Neural progenitor cell (in vitro differentiated cells): ENCODE measurements at regions not wholly inside any gene's neighbourhood (a gene's known extent, or its start where the extent isn't known, plus 50 kb on each side); places are given as distances from the start of the nearest gene placed in this dataset.

Source experiments
- DNase-seq: peaks from one replicate; pipeline ENCODE4 v3.0.0-alpha.2; 2016; ENCODE audit warnings: low spot score
- H2AFZ ChIP-seq: fragments of 200-600 bp; sonication (generic); replicated peaks from 2 replicates; pipeline ENCODE4 v1.6.1; 2016; ENCODE audit warnings: antibody characterized with exemption
- H3F3A ChIP-seq: fragments of 200-600 bp; sonication (generic); 2 replicates; pipeline ENCODE4 v1.6.1; 2016; ENCODE audit warnings: antibody characterized with exemption, low read depth
- H3K27ac ChIP-seq: fragments of 200-600 bp; sonication (generic); 2 replicates; pipeline ENCODE4 v1.5.1; 2016; ENCODE audit warnings: mild to moderate bottlenecking
- H3K27me3 ChIP-seq: fragments of 200-600 bp; sonication (generic); 2 replicates; pipeline ENCODE4 v1.6.1; 2016; ENCODE audit warnings: mild to moderate bottlenecking, moderate library complexity
- H3K36me3 ChIP-seq: fragments of 200-600 bp; sonication (generic); 2 replicates; pipeline ENCODE4 v1.5.1; 2016
- H3K4me1 ChIP-seq: fragments of 200-600 bp; sonication (generic); 2 replicates; pipeline ENCODE4 v1.6.1; 2016; ENCODE audit warnings: mixed run types
- H3K4me2 ChIP-seq: fragments of 200-600 bp; sonication (generic); 2 replicates; pipeline ENCODE4 v1.6.1; 2016
- H3K4me3 ChIP-seq: fragments of 200-600 bp; sonication (generic); 2 replicates; pipeline ENCODE4 v1.5.1; 2016
- H3K79me2 ChIP-seq: fragments of 200-600 bp; sonication (generic); 2 replicates; pipeline ENCODE4 v1.6.1; 2016; ENCODE audit warnings: low read depth
- H3K9ac ChIP-seq: fragments of 200-600 bp; sonication (generic); 2 replicates; pipeline ENCODE4 v1.6.1; 2016
- H3K9me3 ChIP-seq: fragments of 200-600 bp; sonication (generic); 2 replicates; pipeline ENCODE4 v1.5.1; 2016; ENCODE audit warnings: low read depth
- H4K20me1 ChIP-seq: fragments of 200-600 bp; sonication (generic); 2 replicates; pipeline ENCODE4 v1.6.1; 2016; ENCODE audit warnings: low read depth
- H3K27ac Mint-ChIP-seq: 3 replicates; pipeline ENCODE4 v1.8.0; 2021; ENCODE audit warnings: mixed read lengths
- H3K27me3 Mint-ChIP-seq: 2 replicates; pipeline ENCODE4 v1.8.0; 2022; ENCODE audit warnings: low read depth, mild to moderate bottlenecking, inconsistent platforms, moderate library complexity, mixed read lengths; ENCODE audit not compliant: insufficient read depth
- H3K36me3 Mint-ChIP-seq: 3 replicates; pipeline ENCODE4 v1.8.0; 2021; ENCODE audit warnings: mixed read lengths
- H3K4me1 Mint-ChIP-seq: 3 replicates; pipeline ENCODE4 v1.8.0; 2021; ENCODE audit warnings: mixed read lengths
- H3K4me3 Mint-ChIP-seq: 3 replicates; pipeline ENCODE4 v1.8.0; 2021; ENCODE audit warnings: mild to moderate bottlenecking, moderate library complexity, mixed read lengths
- H3K9me3 Mint-ChIP-seq: 3 replicates; pipeline ENCODE4 v1.8.0; 2020; ENCODE audit warnings: mixed read lengths
- CTCF ChIP-seq: fragments of 200-600 bp; sonication (generic); IDR thresholded peaks from 2 replicates; pipeline ENCODE4 v1.5.1; 2017; ENCODE audit warnings: antibody characterized with exemption, mild to moderate bottlenecking
- EZH2 ChIP-seq: fragments of 200-600 bp; sonication (generic); IDR thresholded peaks from 2 replicates; pipeline ENCODE4 v1.6.1; 2017; ENCODE audit warnings: antibody characterized with exemption, mild to moderate bottlenecking, moderate library complexity
- EZH2phosphoT487 ChIP-seq: fragments of 200-600 bp; sonication (generic); IDR thresholded peaks from 2 replicates; pipeline ENCODE4 v1.6.1; 2017; ENCODE audit warnings: antibody characterized with exemption

GRCh38 chr1:50352428-50352827 is 70.8 kb downstream of the DMRTA2 start:
- Mint-ChIP-seq H3K4me1 (peaks cover 6% of the 10 kb centered on the region), H3K4me3 (no peak overlapping the region), H3K27ac (no peak overlapping the region), H3K9me3 (peaks cover 4% of the 10 kb centered on the region), H3K36me3 (no peaks in the 10 kb centered on the region), H3K27me3 (peaks cover 13% of the 10 kb centered on the region)
- Histone ChIP-seq H3K79me2 (no peaks in the 10 kb centered on the region), H3K4me2 (no peak overlapping the region), H3F3A (no peaks in the 10 kb centered on the region), H3K4me1 (no peaks in the 10 kb centered on the region), H3K27ac (no peak overlapping the region), H3K9ac (no peak overlapping the region), H3K36me3 (no peaks in the 10 kb centered on the region), H3K27me3 (peaks cover 5% of the 10 kb centered on the region), H2AFZ (no peak overlapping the region), H3K9me3 (no peaks in the 10 kb centered on the region), H3K4me3 (no peak overlapping the region), H4K20me1 (no peaks in the 10 kb centered on the region)
- no peak for DNase-seq
- TF ChIP-seq CTCF (no peak), EZH2phosphoT487 (no peak), EZH2 (no peak)

GRCh38 chr1:50350868-50351267 is 72.4 kb downstream of the DMRTA2 start:
- H3K4me1 ChIP-seq = no peaks in the 10 kb centered on the region
- H3K9me3 ChIP-seq = no peaks in the 10 kb centered on the region
- H3K79me2 ChIP-seq = no peaks in the 10 kb centered on the region
- H3K27ac ChIP-seq = no peak overlapping the region
- no peaks in the 10 kb centered on the region for H3F3A ChIP-seq
- peaks cover 13% of the 10 kb centered on the region for H3K27me3 Mint-ChIP-seq
- DNase-seq = no peak
- H3K9ac ChIP-seq = no peak overlapping the region
- no peaks in the 10 kb centered on the region for H3K36me3 Mint-ChIP-seq
- peaks cover 4% of the 10 kb centered on the region for H3K9me3 Mint-ChIP-seq
- H3K4me1 Mint-ChIP-seq = peaks cover 6% of the 10 kb centered on the region
- H3K27me3 ChIP-seq = peaks cover 10% of the 10 kb centered on the region
- H3K4me3 ChIP-seq = no peak overlapping the region
- no peak overlapping the region for H3K27ac Mint-ChIP-seq
- no peak overlapping the region for H2AFZ ChIP-seq
- no peak overlapping the region for H3K4me3 Mint-ChIP-seq
- no peak for TF ChIP-seq CTCF
- TF ChIP-seq EZH2 = no peak
- TF ChIP-seq EZH2phosphoT487 = no peak
- H4K20me1 ChIP-seq = no peaks in the 10 kb centered on the region
- no peaks in the 10 kb centered on the region for H3K36me3 ChIP-seq
- H3K4me2 ChIP-seq = no peak overlapping the region

GRCh38 chr1:50350421-50350820 is 72.8 kb downstream of the DMRTA2 start:
- H3K4me1 Mint-ChIP-seq = peaks cover 6% of the 10 kb centered on the region
- Histone ChIP-seq H3K9ac (no peak overlapping the region), H3K27ac (no peak overlapping the region), H3K9me3 (no peaks in the 10 kb centered on the region), H4K20me1 (no peaks in the 10 kb centered on the region), H3K79me2 (no peaks in the 10 kb centered on the region), H3K4me1 (no peaks in the 10 kb centered on the region), H2AFZ (no peak overlapping the region), H3K36me3 (no peaks in the 10 kb centered on the region), H3F3A (no peaks in the 10 kb centered on the region), H3K4me2 (no peak overlapping the region), H3K27me3 (peaks cover 15% of the 10 kb centered on the region), H3K4me3 (no peak overlapping the region)
- no peak overlapping the region for H3K4me3 Mint-ChIP-seq
- no peak for DNase-seq
- peaks cover 13% of the 10 kb centered on the region for H3K27me3 Mint-ChIP-seq
- H3K36me3 Mint-ChIP-seq = no peaks in the 10 kb centered on the region
- peaks cover 4% of the 10 kb centered on the region for H3K9me3 Mint-ChIP-seq
- no peak for TF ChIP-seq EZH2phosphoT487
- TF ChIP-seq CTCF = no peak
- no peak for TF ChIP-seq EZH2
- no peak overlapping the region for H3K27ac Mint-ChIP-seq

DNA sequence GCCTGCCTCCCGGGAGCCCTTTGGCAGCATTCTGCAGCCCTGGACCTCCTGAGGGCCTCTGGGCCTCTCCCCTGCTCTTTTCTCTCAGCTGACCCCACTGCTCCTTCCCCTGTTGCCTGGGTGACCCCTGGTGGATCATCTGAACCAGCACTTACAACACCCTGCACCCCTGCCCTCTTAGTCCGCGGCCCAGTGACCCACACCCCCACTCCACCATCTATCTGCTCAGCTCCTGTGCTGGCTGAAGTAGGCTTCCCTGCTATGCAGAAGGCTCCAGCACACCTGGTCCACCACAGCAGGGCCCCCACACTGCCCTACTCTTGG is 74.0 kb downstream of the DMRTA2 start:
- H3K27me3 Mint-ChIP-seq = peaks cover 13% of the 10 kb centered on the region
- TF ChIP-seq CTCF = no peak
- no peak for TF ChIP-seq EZH2phosphoT487
- TF ChIP-seq EZH2 = no peak
- peaks cover 6% of the 10 kb centered on the region for H3K4me1 Mint-ChIP-seq
- DNase-seq = no peak
- Histone ChIP-seq H3K4me2 (no peak overlapping the region), H4K20me1 (no peaks in the 10 kb centered on the region), H3K27ac (no peak overlapping the region), H3K4me3 (no peak overlapping the region), H3K79me2 (no peaks in the 10 kb centered on the region), H3K36me3 (no peaks in the 10 kb centered on the region), H3K9ac (no peak overlapping the region), H3K27me3 (peaks cover 16% of the 10 kb centered on the region), H2AFZ (no peak overlapping the region), H3K9me3 (no peaks in the 10 kb centered on the region), H3F3A (no peaks in the 10 kb centered on the region), H3K4me1 (no peaks in the 10 kb centered on the region)
- H3K27ac Mint-ChIP-seq = no peak overlapping the region
- peaks cover 2% of the 10 kb centered on the region for H3K9me3 Mint-ChIP-seq
- no peaks in the 10 kb centered on the region for H3K36me3 Mint-ChIP-seq
- no peak overlapping the region for H3K4me3 Mint-ChIP-seq
